Memory B cell (primary cell): ENCODE measurements at regions not wholly inside any gene's neighbourhood (a gene's known extent, or its start where the extent isn't known, plus 50 kb on each side); places are given as distances from the start of the nearest gene placed in this dataset.

Experiments used
- ATAC-seq: fragments of 150-1000 bp; cut with Tn5 transposase; 2 replicates; pipeline ENCODE4 v1.10.0; 2021; ENCODE audit warnings: low read depth, mild to moderate bottlenecking, moderate library complexity
- DNase-seq, 2 donors: peaks; one replicate each; pipeline ENCODE4 v3.0.0; 2022; ENCODE audit warnings: low spot score in 2 of 2
- H3K27ac Mint-ChIP-seq: one replicate; pipeline ENCODE4 v1.8.0; 2022; ENCODE audit warnings: mild to moderate bottlenecking, moderate library complexity, mixed read lengths
- H3K27me3 Mint-ChIP-seq: one replicate; pipeline ENCODE4 v1.8.0; 2022; ENCODE audit warnings: mixed read lengths
- H3K36me3 Mint-ChIP-seq: one replicate; pipeline ENCODE4 v1.8.0; 2022; ENCODE audit warnings: mild to moderate bottlenecking, mixed read lengths
- H3K4me1 Mint-ChIP-seq: one replicate; pipeline ENCODE4 v1.8.0; 2022; ENCODE audit warnings: mixed read lengths
- H3K4me3 Mint-ChIP-seq: one replicate; pipeline ENCODE4 v1.8.0; 2022; ENCODE audit warnings: mild to moderate bottlenecking, moderate library complexity, mixed read lengths
- H3K9me3 Mint-ChIP-seq: one replicate; pipeline ENCODE4 v1.8.0; 2022; ENCODE audit warnings: mixed read lengths

- ATAC-seq (no peak), DNase-seq (no peak)
- peaks cover 6% of the 10 kb centered on the region for H3K4me1 Mint-ChIP-seq
- no peak overlapping the region for H3K27ac Mint-ChIP-seq
- peaks cover 3% of the 10 kb centered on the region for H3K9me3 Mint-ChIP-seq
- no peaks in the 10 kb centered on the region for H3K36me3 Mint-ChIP-seq
- H3K27me3 Mint-ChIP-seq: peaks cover 15% of the 10 kb centered on the region
- H3K4me3 Mint-ChIP-seq: no peak overlapping the region
Measured at GRCh38 chr5:61627531-61627930, 295.5 kb downstream of the ZSWIM6 start.

GRCh38 chr5:61630908-61631307, 298.9 kb downstream of the ZSWIM6 start:
- Mint-ChIP-seq H3K9me3 (peaks cover 3% of the 10 kb centered on the region), H3K27me3 (peaks cover 18% of the 10 kb centered on the region), H3K4me3 (no peak overlapping the region), H3K36me3 (no peaks in the 10 kb centered on the region), H3K27ac (no peak overlapping the region), H3K4me1 (peaks cover 6% of the 10 kb centered on the region)
- no peak for ATAC-seq
- no peak for DNase-seq

- Mint-ChIP-seq H3K36me3 (no peaks in the 10 kb centered on the region), H3K27me3 (peaks cover 18% of the 10 kb centered on the region), H3K4me3 (no peak overlapping the region), H3K27ac (no peak overlapping the region), H3K9me3 (peaks cover 3% of the 10 kb centered on the region), H3K4me1 (peaks cover 6% of the 10 kb centered on the region)
- no peak for ATAC-seq
- DNase-seq: no peak
Measured at GRCh38 chr5:61631438-61631941, 299.4 kb downstream of the ZSWIM6 start.

DNA sequence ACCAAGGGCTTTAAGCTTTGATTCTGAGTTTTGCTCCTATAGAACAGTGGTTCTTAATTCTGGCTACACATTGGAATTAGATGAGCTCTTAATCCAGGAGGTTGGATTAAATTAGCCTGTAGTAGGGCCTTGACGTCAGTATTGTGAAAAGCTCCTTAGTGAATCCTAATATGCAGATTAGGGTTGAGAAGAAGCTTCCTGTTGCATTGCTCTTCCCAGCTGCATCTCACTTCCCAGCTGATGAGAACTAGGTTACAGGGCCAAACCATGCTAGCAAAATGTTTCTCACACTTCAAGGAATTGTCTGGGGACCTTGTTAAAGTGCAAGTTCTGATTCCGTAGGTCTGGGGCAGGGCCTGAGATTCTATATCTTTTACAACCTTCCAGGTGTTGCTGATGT, 300.0 kb downstream of the ZSWIM6 start:
- Mint-ChIP-seq H3K4me1 (peaks cover under 1% of the 10 kb centered on the region), H3K27ac (no peak overlapping the region), H3K4me3 (no peak overlapping the region), H3K36me3 (no peaks in the 10 kb centered on the region), H3K27me3 (peaks cover 18% of the 10 kb centered on the region), H3K9me3 (peaks cover 3% of the 10 kb centered on the region)
- ATAC-seq: no peak
- DNase-seq: no peak

DNA sequence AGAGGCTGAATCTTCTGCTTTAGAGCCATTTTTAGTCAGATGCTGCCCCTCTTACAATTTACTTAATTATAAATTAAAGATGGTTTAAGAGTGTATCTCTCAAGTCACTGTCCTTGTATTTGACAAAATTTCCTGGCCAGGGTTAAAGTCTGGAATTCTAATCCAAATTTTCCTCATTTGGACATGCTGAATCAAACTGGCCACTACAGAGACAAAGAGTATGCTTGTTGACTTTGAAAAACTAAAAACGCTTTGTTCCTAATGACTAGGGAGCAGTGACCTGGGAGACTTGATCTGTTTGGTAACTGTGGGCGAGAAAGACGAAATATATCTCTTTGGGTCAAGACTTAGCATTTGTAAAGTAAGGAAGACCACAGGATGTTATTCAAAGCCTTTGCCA, 303.2 kb downstream of the ZSWIM6 start:
- H3K36me3 Mint-ChIP-seq: no peaks in the 10 kb centered on the region
- no peak for ATAC-seq
- H3K4me3 Mint-ChIP-seq: no peak overlapping the region
- no peaks in the 10 kb centered on the region for H3K9me3 Mint-ChIP-seq
- no peak for DNase-seq
- H3K4me1 Mint-ChIP-seq: no peaks in the 10 kb centered on the region
- H3K27me3 Mint-ChIP-seq: peaks cover 8% of the 10 kb centered on the region
- H3K27ac Mint-ChIP-seq: no peak overlapping the region

- H3K4me3 Mint-ChIP-seq: no peak overlapping the region
- no peak for ATAC-seq
- no peak for DNase-seq
- H3K36me3 Mint-ChIP-seq: no peaks in the 10 kb centered on the region
- no peak overlapping the region for H3K27ac Mint-ChIP-seq
- H3K27me3 Mint-ChIP-seq: peaks cover 8% of the 10 kb centered on the region
- no peaks in the 10 kb centered on the region for H3K4me1 Mint-ChIP-seq
- H3K9me3 Mint-ChIP-seq: no peaks in the 10 kb centered on the region
Measured at GRCh38 chr5:61637566-61637965, 305.5 kb downstream of the ZSWIM6 start.

- no peaks in the 10 kb centered on the region for H3K36me3 Mint-ChIP-seq
- DNase-seq (no peak), ATAC-seq (no peak)
- H3K27ac Mint-ChIP-seq: no peak overlapping the region
- no peak overlapping the region for H3K4me3 Mint-ChIP-seq
- no peaks in the 10 kb centered on the region for H3K9me3 Mint-ChIP-seq
- H3K4me1 Mint-ChIP-seq: no peaks in the 10 kb centered on the region
- peaks cover 8% of the 10 kb centered on the region for H3K27me3 Mint-ChIP-seq
Measured at GRCh38 chr5:61638476-61638875, 306.4 kb downstream of the ZSWIM6 start.

DNA sequence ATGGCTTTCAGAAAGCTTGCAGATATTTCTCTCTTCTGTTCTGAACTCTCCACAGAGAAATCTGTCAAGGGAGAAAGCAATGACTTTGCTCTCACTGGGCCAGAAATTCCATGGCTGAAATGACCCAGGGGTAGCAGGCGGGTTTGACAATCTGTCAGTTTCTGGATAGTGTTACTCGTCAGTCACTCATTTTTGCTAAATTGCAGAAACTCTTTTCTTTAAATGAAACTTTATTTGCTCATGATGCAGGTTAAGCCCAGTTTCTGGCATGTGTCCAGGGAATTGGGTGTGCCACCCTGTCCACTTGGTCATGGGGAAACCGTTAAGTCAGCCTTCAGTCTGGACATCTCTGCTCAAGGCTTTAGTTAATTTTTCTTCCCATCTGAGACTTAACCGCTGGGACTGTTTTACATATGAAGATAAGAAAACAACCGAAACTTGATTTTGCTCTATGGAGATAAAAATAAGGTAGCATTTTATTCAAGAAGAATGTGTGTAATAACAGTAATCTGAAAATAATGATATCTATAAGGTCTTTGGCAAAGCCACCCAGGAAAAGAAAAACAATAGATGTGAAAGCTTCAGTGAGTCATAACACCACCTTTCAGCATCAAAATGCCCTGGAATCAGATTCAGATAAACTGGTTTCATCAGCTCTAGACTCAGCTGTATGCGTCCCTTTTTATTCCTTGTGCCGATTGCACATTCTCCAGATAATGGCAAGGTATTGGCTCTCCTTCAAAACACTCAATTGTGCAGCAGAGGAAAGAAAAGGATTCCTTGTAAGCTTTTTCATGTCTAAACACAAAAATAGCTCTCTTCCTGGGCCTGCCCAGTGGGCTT, 308.3 kb downstream of the ZSWIM6 start:
- Mint-ChIP-seq H3K27me3 (peaks cover 8% of the 10 kb centered on the region), H3K4me3 (no peak overlapping the region), H3K27ac (no peak overlapping the region), H3K36me3 (no peaks in the 10 kb centered on the region), H3K9me3 (no peaks in the 10 kb centered on the region), H3K4me1 (no peaks in the 10 kb centered on the region)
- ATAC-seq: no peak
- no peak for DNase-seq

DNA sequence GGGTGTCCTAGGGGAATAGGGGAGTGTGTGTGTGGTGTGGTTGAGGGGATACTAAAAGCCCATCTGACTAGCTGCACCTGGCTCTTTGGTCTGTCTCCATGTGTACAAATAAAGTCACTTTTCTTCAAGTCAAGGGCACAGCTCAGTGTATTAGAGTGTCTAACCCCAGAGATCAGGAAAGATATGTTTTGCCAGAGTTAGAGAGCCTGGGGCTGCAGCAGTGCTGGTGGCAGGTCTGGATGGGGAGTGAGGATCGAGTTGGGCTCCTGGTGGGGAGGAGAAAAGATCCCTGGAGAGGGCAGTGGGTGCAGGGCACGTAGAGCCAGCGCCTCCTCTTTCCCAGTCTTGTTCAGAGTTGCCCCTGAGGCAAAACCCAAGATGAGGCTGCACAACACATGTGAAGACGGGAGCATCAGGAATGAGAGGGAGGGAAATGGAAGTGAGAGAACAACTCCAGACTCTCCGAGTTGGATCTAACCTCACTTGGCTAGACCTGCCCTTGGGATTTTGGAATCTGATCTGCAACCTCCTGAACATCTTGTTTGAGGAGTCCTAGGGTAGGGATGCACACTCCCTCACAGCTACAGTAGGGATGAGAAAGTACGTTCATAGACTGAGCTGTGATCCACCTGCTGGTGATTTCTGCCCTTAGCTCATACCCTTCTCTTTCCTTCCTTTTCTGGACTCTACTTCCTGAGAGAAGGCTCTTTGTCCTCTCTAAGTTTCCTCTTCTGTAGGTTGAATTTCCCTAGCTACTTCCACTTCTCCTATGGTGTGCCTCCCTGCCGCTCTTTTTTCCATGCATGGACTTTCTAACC, 309.9 kb downstream of the ZSWIM6 start:
- ATAC-seq (no peak), DNase-seq (no peak)
- no peaks in the 10 kb centered on the region for H3K36me3 Mint-ChIP-seq
- no peaks in the 10 kb centered on the region for H3K9me3 Mint-ChIP-seq
- H3K27me3 Mint-ChIP-seq: peaks cover 9% of the 10 kb centered on the region
- H3K4me3 Mint-ChIP-seq: no peak overlapping the region
- H3K4me1 Mint-ChIP-seq: no peaks in the 10 kb centered on the region
- H3K27ac Mint-ChIP-seq: no peak overlapping the region

- ATAC-seq (no peak), DNase-seq (no peak)
- Mint-ChIP-seq H3K27me3 (peaks cover 16% of the 10 kb centered on the region), H3K36me3 (no peaks in the 10 kb centered on the region), H3K9me3 (no peaks in the 10 kb centered on the region), H3K27ac (no peak overlapping the region), H3K4me1 (no peaks in the 10 kb centered on the region), H3K4me3 (no peak overlapping the region)
Measured at GRCh38 chr5:61647672-61648071, 315.6 kb downstream of the ZSWIM6 start.

DNA sequence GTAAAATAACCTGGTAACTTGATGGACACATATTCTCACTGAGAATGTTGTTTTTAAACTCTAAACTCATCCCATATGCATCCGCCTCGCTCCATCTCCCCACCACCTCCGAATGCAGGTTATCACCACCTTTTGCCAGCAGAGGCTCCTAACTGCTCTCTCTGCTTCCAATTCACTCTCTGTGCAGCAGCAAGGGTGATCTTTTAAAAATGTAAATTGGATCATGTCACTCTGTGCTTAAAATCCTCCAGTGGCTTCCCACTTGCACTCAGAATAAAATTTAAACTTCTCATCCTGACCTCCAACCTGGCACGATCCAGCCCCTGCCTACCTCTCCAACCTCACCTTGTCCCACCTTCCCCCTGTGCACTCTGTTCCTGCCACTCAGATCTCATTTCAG, 317.2 kb downstream of the ZSWIM6 start:
- H3K36me3 Mint-ChIP-seq: no peaks in the 10 kb centered on the region
- DNase-seq (no peak), ATAC-seq (no peak)
- H3K27ac Mint-ChIP-seq: no peak overlapping the region
- H3K27me3 Mint-ChIP-seq: peaks cover 16% of the 10 kb centered on the region
- no peak overlapping the region for H3K4me3 Mint-ChIP-seq
- no peaks in the 10 kb centered on the region for H3K4me1 Mint-ChIP-seq
- no peaks in the 10 kb centered on the region for H3K9me3 Mint-ChIP-seq

DNA sequence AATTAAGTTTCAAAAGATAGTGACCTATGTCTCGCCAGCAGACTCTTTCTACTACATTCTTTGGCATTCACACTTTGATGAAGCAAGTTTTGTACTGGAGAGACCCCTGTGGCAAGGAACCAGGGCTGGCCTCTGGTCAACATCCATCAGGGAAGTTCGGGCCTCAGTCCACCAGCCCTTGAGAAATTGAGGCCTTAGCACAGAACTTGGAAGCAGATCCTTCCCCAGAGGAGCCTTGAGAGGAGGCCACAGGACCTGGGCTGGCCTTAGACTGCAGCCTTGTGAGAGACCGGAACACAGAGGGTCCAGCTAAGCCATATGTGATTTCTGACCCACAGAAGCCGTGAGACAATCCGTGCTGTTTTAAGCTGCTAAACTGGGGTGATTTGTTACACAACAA, 317.9 kb downstream of the ZSWIM6 start:
- no peak for DNase-seq
- H3K9me3 Mint-ChIP-seq: no peaks in the 10 kb centered on the region
- no peak for ATAC-seq
- H3K36me3 Mint-ChIP-seq: no peaks in the 10 kb centered on the region
- peaks cover 14% of the 10 kb centered on the region for H3K27me3 Mint-ChIP-seq
- no peak overlapping the region for H3K27ac Mint-ChIP-seq
- no peaks in the 10 kb centered on the region for H3K4me1 Mint-ChIP-seq
- H3K4me3 Mint-ChIP-seq: no peak overlapping the region

DNA sequence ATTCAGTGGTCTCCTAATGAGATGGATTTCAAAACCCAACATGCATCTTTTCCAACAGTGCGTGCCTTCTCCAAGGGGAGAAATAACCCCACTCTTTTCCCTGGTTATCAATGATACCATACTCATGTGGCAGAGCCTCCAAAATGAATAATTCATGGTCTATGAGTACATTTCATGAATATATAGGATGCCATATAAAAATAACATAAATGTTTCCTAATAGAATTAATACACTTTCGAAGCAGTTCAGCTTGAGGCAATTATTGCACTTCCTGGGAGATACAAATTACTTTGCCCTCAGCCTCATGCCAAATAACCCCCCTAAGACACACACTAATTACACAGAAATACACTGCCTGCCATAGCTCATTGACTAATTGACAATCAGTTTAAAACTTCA, 318.6 kb downstream of the ZSWIM6 start:
- H3K4me3 Mint-ChIP-seq: no peak overlapping the region
- H3K27me3 Mint-ChIP-seq: peaks cover 16% of the 10 kb centered on the region
- no peak overlapping the region for H3K27ac Mint-ChIP-seq
- H3K9me3 Mint-ChIP-seq: no peaks in the 10 kb centered on the region
- no peaks in the 10 kb centered on the region for H3K36me3 Mint-ChIP-seq
- no peaks in the 10 kb centered on the region for H3K4me1 Mint-ChIP-seq
- DNase-seq (no peak), ATAC-seq (no peak)

DNA sequence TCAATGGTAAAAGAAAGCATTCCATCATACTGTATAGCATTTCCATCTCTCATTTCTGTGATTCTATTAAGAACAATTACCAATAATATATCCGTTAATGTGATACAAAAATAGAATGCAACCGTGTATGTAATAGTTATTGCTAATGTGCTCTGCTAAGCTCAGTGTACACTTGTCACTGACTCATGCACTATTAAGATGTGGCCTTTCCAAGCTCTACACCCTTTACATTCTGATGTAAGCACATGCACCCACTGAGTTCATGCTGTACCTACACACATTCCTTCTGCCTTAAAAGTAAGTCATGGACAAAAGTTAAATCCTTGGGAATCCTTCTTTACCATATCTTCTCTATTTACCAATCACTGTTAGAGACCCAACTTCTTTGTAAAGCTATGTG, 319.1 kb downstream of the ZSWIM6 start:
- no peak overlapping the region for H3K27ac Mint-ChIP-seq
- no peak overlapping the region for H3K4me3 Mint-ChIP-seq
- no peaks in the 10 kb centered on the region for H3K9me3 Mint-ChIP-seq
- ATAC-seq: no peak
- H3K27me3 Mint-ChIP-seq: peaks cover 20% of the 10 kb centered on the region
- H3K36me3 Mint-ChIP-seq: no peaks in the 10 kb centered on the region
- no peaks in the 10 kb centered on the region for H3K4me1 Mint-ChIP-seq
- no peak for DNase-seq
